CD4-positive, alpha-beta memory T cell (primary cell): ENCODE measurements at regions not wholly inside any gene's neighbourhood (a gene's known extent, or its start where the extent isn't known, plus 50 kb on each side); places are given as distances from the start of the nearest gene placed in this dataset.

Source experiments
- CTCF ChIA-PET: fragments of 350-600 bp; sonication (Branson Sonifier 250); formaldehyde crosslinking; loops from one replicate; lab custom pipeline; 2021; ENCODE audit warnings: inconsistent platforms; ENCODE audit not compliant: partially characterized antibody; lab: Charles Lee
- POLR2A ChIA-PET: fragments of 350-600 bp; sonication (Branson Sonifier 250); formaldehyde crosslinking; loops from one replicate; lab custom pipeline; 2021; ENCODE audit not compliant: partially characterized antibody; lab: Charles Lee
- DNase-seq, 5 donors: peaks; one replicate each; pipeline versions ENCODE4 v3.0.0 to v3.0.0-alpha.2; 2020 to 2022; ENCODE audit warnings: mixed read lengths in 1 of 5
- H3K27ac ChIP-seq: one replicate; pipeline ENCODE4 v1.7.0; 2013; ENCODE audit warnings: low read depth, low read length
- H3K27me3 ChIP-seq: 2 replicates; pipeline ENCODE4 v1.7.0; 2013; ENCODE audit warnings: mild to moderate bottlenecking, low read length, moderate library complexity; ENCODE audit not compliant: insufficient read depth
- H3K36me3 ChIP-seq: 2 replicates; pipeline ENCODE4 v1.7.0; 2013; ENCODE audit warnings: mild to moderate bottlenecking, low read length, moderate library complexity; ENCODE audit not compliant: insufficient read depth
- H3K4me1 ChIP-seq: 2 replicates; pipeline ENCODE4 v1.7.0; 2013; ENCODE audit warnings: mild to moderate bottlenecking, low read length, moderate library complexity; ENCODE audit not compliant: insufficient read depth
- H3K4me3 ChIP-seq, 2 donors: one replicate each; pipeline ENCODE4 v1.7.0; 2013; ENCODE audit warnings: low read length in 2 of 2, mild to moderate bottlenecking in 1 of 2
- H3K9me3 ChIP-seq, 2 donors: one replicate each; pipeline ENCODE4 v1.7.0; 2013; ENCODE audit warnings: low read length in 2 of 2, control low read depth in 1 of 2; ENCODE audit not compliant: control insufficient read depth in 1 of 2
- H3K27ac Mint-ChIP-seq, 7 donors: one replicate each; pipeline ENCODE4 v1.8.0; 2020 to 2021; ENCODE audit warnings: mixed read lengths in 7 of 7, mild to moderate bottlenecking in 6 of 7, inconsistent platforms in 3 of 7, moderate library complexity in 3 of 7
- H3K27me3 Mint-ChIP-seq, 2 donors: one replicate each; pipeline ENCODE4 v1.8.0; 2020 to 2021; ENCODE audit warnings: mixed read lengths in 2 of 2
- H3K36me3 Mint-ChIP-seq, 2 donors: one replicate each; pipeline ENCODE4 v1.8.0; 2020 to 2021; ENCODE audit warnings: mixed read lengths in 2 of 2, inconsistent platforms in 1 of 2, mild to moderate bottlenecking in 1 of 2
- H3K4me1 Mint-ChIP-seq, 4 donors: one replicate each; pipeline ENCODE4 v1.8.0; 2020 to 2021; ENCODE audit warnings: mixed read lengths in 4 of 4, mild to moderate bottlenecking in 1 of 4
- H3K4me3 Mint-ChIP-seq, 8 donors: one replicate each; pipeline ENCODE4 v1.8.0; 2020 to 2021; ENCODE audit warnings: mixed read lengths in 8 of 8, mild to moderate bottlenecking in 7 of 8, moderate library complexity in 6 of 8, inconsistent platforms in 3 of 8
- H3K9me3 Mint-ChIP-seq, 8 donors: one replicate each; pipeline ENCODE4 v1.8.0; 2020 to 2021; ENCODE audit warnings: mixed read lengths in 8 of 8, mild to moderate bottlenecking in 5 of 8, inconsistent platforms in 3 of 8, moderate library complexity in 1 of 8
- intact Hi-C: fragments of 100-400 bp; cut with micrococcal nuclease; formaldehyde crosslinking; loops from one replicate; pipeline ENCODE4 v1.15.1; 2023

GRCh38 chr12:28775556-28775955 is 373.5 kb upstream of the FAR2 start:
- no peaks in the 10 kb centered on the region for H3K36me3 Mint-ChIP-seq
- Histone ChIP-seq H3K4me1 (no peaks in the 10 kb centered on the region), H3K36me3 (no peaks in the 10 kb centered on the region), H3K4me3 (no peak overlapping the region), H3K9me3 (no peaks in the 10 kb centered on the region), H3K27ac (no peak overlapping the region), H3K27me3 (no peaks in the 10 kb centered on the region)
- H3K9me3 Mint-ChIP-seq, result peaks cover 0 to 4% (median 0%) of the 10 kb centered on the region in 8 donors
- no peak for DNase-seq
- ChIA-PET POLR2A (no interaction called here), CTCF (no interaction called here)
- peaks cover 0 to 1% (median 0%) of the 10 kb centered on the region in 4 donors for H3K4me1 Mint-ChIP-seq
- no peak overlapping the region for H3K4me3 Mint-ChIP-seq
- H3K27ac Mint-ChIP-seq, result no peak overlapping the region
- intact Hi-C loops, result no loop called here
- H3K27me3 Mint-ChIP-seq, result peaks cover 2% of the 10 kb centered on the region in 2 donors

- Mint-ChIP-seq H3K36me3 (no peaks in the 10 kb centered on the region), H3K4me3 (no peak overlapping the region), H3K27ac (no peak overlapping the region), H3K9me3 (no peaks in the 10 kb centered on the region), H3K4me1 (peaks cover 0 to 1% (median 0%) of the 10 kb centered on the region in 4 donors), H3K27me3 (peaks cover 2% of the 10 kb centered on the region in 2 donors)
- Histone ChIP-seq H3K36me3 (no peaks in the 10 kb centered on the region), H3K27me3 (no peaks in the 10 kb centered on the region), H3K4me1 (no peaks in the 10 kb centered on the region), H3K27ac (no peak overlapping the region), H3K4me3 (no peak overlapping the region), H3K9me3 (no peaks in the 10 kb centered on the region)
- ChIA-PET CTCF (no interaction called here), POLR2A (no interaction called here)
- intact Hi-C loops, result no loop called here
- DNase-seq, result no peak
These were observed 372.9 kb upstream of the FAR2 start for GRCh38 chr12:28776220-28776619.

GRCh38 chr12:28776913-28777422 is 372.1 kb upstream of the FAR2 start:
- no peaks in the 10 kb centered on the region for H3K9me3 ChIP-seq
- POLR2A ChIA-PET, result no interaction called here
- no peaks in the 10 kb centered on the region for H3K4me1 ChIP-seq
- H3K27me3 Mint-ChIP-seq, result peaks cover 2% of the 10 kb centered on the region in 2 donors
- no peak overlapping the region for H3K4me3 Mint-ChIP-seq
- H3K27ac Mint-ChIP-seq, result no peak overlapping the region
- no peaks in the 10 kb centered on the region for H3K9me3 Mint-ChIP-seq
- intact Hi-C loops, result no loop called here
- H3K27ac ChIP-seq, result no peak overlapping the region
- H3K36me3 ChIP-seq, result no peaks in the 10 kb centered on the region
- DNase-seq, result no peak
- H3K4me1 Mint-ChIP-seq, result peaks cover 0 to 1% (median 0%) of the 10 kb centered on the region in 4 donors
- no peaks in the 10 kb centered on the region for H3K27me3 ChIP-seq
- CTCF ChIA-PET, result no interaction called here
- no peaks in the 10 kb centered on the region for H3K36me3 Mint-ChIP-seq
- no peak overlapping the region for H3K4me3 ChIP-seq

GRCh38 chr12:28777603-28778365 is 371.3 kb upstream of the FAR2 start:
- no peaks in the 10 kb centered on the region for H3K9me3 ChIP-seq
- H3K27me3 ChIP-seq, result no peaks in the 10 kb centered on the region
- CTCF ChIA-PET, result no interaction called here
- peaks cover 0 to 1% (median 0%) of the 10 kb centered on the region in 4 donors for H3K4me1 Mint-ChIP-seq
- no peak overlapping the region for H3K27ac Mint-ChIP-seq
- no peaks in the 10 kb centered on the region for H3K9me3 Mint-ChIP-seq
- no peak for DNase-seq
- H3K27me3 Mint-ChIP-seq, result peaks cover 0 to 2% of the 10 kb centered on the region in 2 donors
- H3K27ac ChIP-seq, result no peak overlapping the region
- intact Hi-C loops, result no loop called here
- no peaks in the 10 kb centered on the region for H3K4me1 ChIP-seq
- H3K4me3 Mint-ChIP-seq, result no peak overlapping the region
- POLR2A ChIA-PET, result no interaction called here
- no peaks in the 10 kb centered on the region for H3K36me3 Mint-ChIP-seq
- no peaks in the 10 kb centered on the region for H3K36me3 ChIP-seq
- H3K4me3 ChIP-seq, result no peak overlapping the region

GRCh38 chr12:28780096-28780495 is 369.0 kb upstream of the FAR2 start:
- no peaks in the 10 kb centered on the region for H3K36me3 Mint-ChIP-seq
- Histone ChIP-seq H3K27me3 (no peaks in the 10 kb centered on the region), H3K4me3 (no peak overlapping the region), H3K4me1 (no peaks in the 10 kb centered on the region), H3K9me3 (no peaks in the 10 kb centered on the region), H3K36me3 (no peaks in the 10 kb centered on the region), H3K27ac (no peak overlapping the region)
- H3K4me3 Mint-ChIP-seq, result no peak overlapping the region
- POLR2A ChIA-PET, result no interaction called here
- no peak for DNase-seq
- H3K27me3 Mint-ChIP-seq, result no peaks in the 10 kb centered on the region
- CTCF ChIA-PET, result no interaction called here
- intact Hi-C loops, result no loop called here
- H3K9me3 Mint-ChIP-seq, result peaks cover 0 to 1% (median 0%) of the 10 kb centered on the region in 8 donors
- peaks cover 0 to 1% (median 0%) of the 10 kb centered on the region in 4 donors for H3K4me1 Mint-ChIP-seq
- H3K27ac Mint-ChIP-seq, result no peak overlapping the region

- peaks cover 0 to 1% (median 0%) of the 10 kb centered on the region in 4 donors for H3K4me1 Mint-ChIP-seq
- H3K4me3 Mint-ChIP-seq, result no peak overlapping the region
- H3K27ac Mint-ChIP-seq, result no peak overlapping the region
- Histone ChIP-seq H3K4me3 (no peak overlapping the region), H3K4me1 (no peaks in the 10 kb centered on the region), H3K36me3 (no peaks in the 10 kb centered on the region), H3K9me3 (no peaks in the 10 kb centered on the region), H3K27me3 (no peaks in the 10 kb centered on the region), H3K27ac (no peak overlapping the region)
- peaks cover 0 to 1% (median 0%) of the 10 kb centered on the region in 8 donors for H3K9me3 Mint-ChIP-seq
- ChIA-PET POLR2A (no interaction called here), CTCF (no interaction called here)
- intact Hi-C loops, result no loop called here
- no peak for DNase-seq
- no peaks in the 10 kb centered on the region for H3K36me3 Mint-ChIP-seq
- no peaks in the 10 kb centered on the region for H3K27me3 Mint-ChIP-seq
These were observed 368.1 kb upstream of the FAR2 start for GRCh38 chr12:28780960-28781359.

- DNase-seq, result no peak
- Histone ChIP-seq H3K4me1 (no peaks in the 10 kb centered on the region), H3K27me3 (no peaks in the 10 kb centered on the region), H3K27ac (no peak overlapping the region), H3K36me3 (no peaks in the 10 kb centered on the region), H3K4me3 (no peak overlapping the region), H3K9me3 (no peaks in the 10 kb centered on the region)
- Mint-ChIP-seq H3K27me3 (no peaks in the 10 kb centered on the region), H3K9me3 (peaks cover 0 to 1% (median 0%) of the 10 kb centered on the region in 8 donors), H3K4me1 (peaks cover 0 to 1% (median 0%) of the 10 kb centered on the region in 4 donors), H3K27ac (no peak overlapping the region), H3K36me3 (no peaks in the 10 kb centered on the region), H3K4me3 (no peak overlapping the region)
- ChIA-PET POLR2A (no interaction called here), CTCF (no interaction called here)
- intact Hi-C loops, result no loop called here
These were observed 367.1 kb upstream of the FAR2 start for GRCh38 chr12:28781671-28782652.
